Gastrocnemius medialis (tissue), 4 donors: ENCODE measurements at regions not wholly inside any gene's neighbourhood (a gene's known extent, or its start where the extent isn't known, plus 50 kb on each side); places are given as distances from the start of the nearest gene placed in this dataset.

Source experiments
- ATAC-seq, 2 donors: fragments of 150-250 bp; one replicate each; pipeline ENCODE4 v1.9.1; 2016
- DNase-seq, 2 donors: peaks; one replicate each; pipeline ENCODE4 v3.0.0-alpha.2; 2019
- H3K27ac ChIP-seq, 4 donors: fragments of 200-600 bp; sonication (generic); 1 replicate in 1 of 4; 2 replicates in 3 of 4; pipeline ENCODE4 v1.5.1; 2016 to 2018; ENCODE audit warnings: mild to moderate bottlenecking in 2 of 4, moderate library complexity in 1 of 4
- H3K27me3 ChIP-seq, 3 donors: fragments of 200-600 bp; sonication (generic) in 2 of 3; 1 replicate in 1 of 3; 2 replicates in 2 of 3; pipeline versions ENCODE4 v1.5.1 to v1.6.0; 2016 to 2019; ENCODE audit warnings: mild to moderate bottlenecking in 1 of 3, moderate library complexity in 1 of 3
- H3K36me3 ChIP-seq, 2 donors: fragments of 200-600 bp; sonication (generic) in 1 of 2; one replicate each; pipeline ENCODE4 v1.5.1; 2017 to 2018
- H3K4me1 ChIP-seq, 2 donors: fragments of 200-600 bp; sonication (generic) in 1 of 2; one replicate each; pipeline ENCODE4 v1.5.1; 2016 to 2017; ENCODE audit warnings: mild to moderate bottlenecking in 2 of 2
- H3K4me3 ChIP-seq, 4 donors: fragments of 200-600 bp; sonication (generic) in 3 of 4; 1 replicate in 1 of 4; 2 replicates in 3 of 4; pipeline ENCODE4 v1.5.1; 2016 to 2019; ENCODE audit warnings: mild to moderate bottlenecking in 2 of 4
- H3K9me3 ChIP-seq, 3 donors: fragments of 200-600 bp; sonication (generic) in 2 of 3; 1 replicate in 1 of 3; 2 replicates in 2 of 3; pipeline ENCODE4 v1.5.1; 2016 to 2019
- POLR2A ChIP-seq, 2 donors: fragments of 450-650 bp; IDR thresholded peaks; one replicate each; pipeline ENCODE4 v1.6.1; 2017; ENCODE audit warnings: antibody characterized with exemption in 2 of 2, mild to moderate bottlenecking in 2 of 2, moderate library complexity in 2 of 2
- in situ Hi-C, 4 donors: fragments of 200-750 bp; cut with MboI; loops; one replicate each; pipeline versions ENCODE4 v1.15.0 to v1.8.0; 2017; ENCODE audit warnings: low sequenced_read_pairs in 4 of 4
- intact Hi-C: fragments of 100-400 bp; cut with DNase I; formaldehyde crosslinking; loops from one replicate; pipeline ENCODE4 v1.15.1; 2023; ENCODE audit warnings: low total_unique reads
- TF ChIP-seq, protein P1 (sequence below), 5 experiments: fragments of 450-650 bp in 3 of 5; fragments of 200-600 bp in 2 of 5; sonication (generic) in 2 of 5; IDR thresholded peaks in 4 of 5; conservative IDR thresholded peaks in 1 of 5; 1 replicate in 4 of 5; 2 replicates in 1 of 5; pipeline ENCODE4 v1.5.1; 2016 to 2019; ENCODE audit warnings: antibody characterized with exemption in 5 of 5, mild to moderate bottlenecking in 3 of 5, moderate library complexity in 3 of 5

DNA sequence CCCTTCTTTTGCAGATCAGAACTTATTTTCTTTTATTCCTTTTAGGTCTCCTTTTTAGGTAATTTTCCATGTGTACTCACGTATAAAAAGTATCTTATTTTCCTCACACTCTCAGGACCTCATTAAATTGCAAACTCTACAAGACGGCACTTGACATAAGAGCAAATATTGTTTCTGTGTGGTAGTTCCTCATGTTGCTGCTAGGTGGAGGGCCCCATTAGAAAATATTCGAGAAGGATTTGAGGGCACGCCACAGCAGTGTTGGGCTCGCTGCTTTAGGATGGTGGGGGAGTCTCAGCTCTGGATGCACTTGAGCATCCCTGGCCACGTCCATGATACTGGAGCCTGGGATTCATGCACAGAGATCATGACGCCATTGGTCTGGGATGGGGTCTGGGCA is 64.9 kb upstream of the ZFP64 start:
- Histone ChIP-seq H3K4me1 (no peaks in the 10 kb centered on the region), H3K27ac (no peak overlapping the region), H3K27me3 (no peaks in the 10 kb centered on the region), H3K36me3 (no peaks in the 10 kb centered on the region), H3K9me3 (no peaks in the 10 kb centered on the region), H3K4me3 (no peak overlapping the region)
- no peak for ATAC-seq
- DNase-seq = no peak
- intact Hi-C loops = no loop called here
- TF ChIP-seq, protein P1, sequence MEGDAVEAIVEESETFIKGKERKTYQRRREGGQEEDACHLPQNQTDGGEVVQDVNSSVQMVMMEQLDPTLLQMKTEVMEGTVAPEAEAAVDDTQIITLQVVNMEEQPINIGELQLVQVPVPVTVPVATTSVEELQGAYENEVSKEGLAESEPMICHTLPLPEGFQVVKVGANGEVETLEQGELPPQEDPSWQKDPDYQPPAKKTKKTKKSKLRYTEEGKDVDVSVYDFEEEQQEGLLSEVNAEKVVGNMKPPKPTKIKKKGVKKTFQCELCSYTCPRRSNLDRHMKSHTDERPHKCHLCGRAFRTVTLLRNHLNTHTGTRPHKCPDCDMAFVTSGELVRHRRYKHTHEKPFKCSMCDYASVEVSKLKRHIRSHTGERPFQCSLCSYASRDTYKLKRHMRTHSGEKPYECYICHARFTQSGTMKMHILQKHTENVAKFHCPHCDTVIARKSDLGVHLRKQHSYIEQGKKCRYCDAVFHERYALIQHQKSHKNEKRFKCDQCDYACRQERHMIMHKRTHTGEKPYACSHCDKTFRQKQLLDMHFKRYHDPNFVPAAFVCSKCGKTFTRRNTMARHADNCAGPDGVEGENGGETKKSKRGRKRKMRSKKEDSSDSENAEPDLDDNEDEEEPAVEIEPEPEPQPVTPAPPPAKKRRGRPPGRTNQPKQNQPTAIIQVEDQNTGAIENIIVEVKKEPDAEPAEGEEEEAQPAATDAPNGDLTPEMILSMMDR (IDR thresholded peaks at IDR 0.05 in 4 of 5, conservative IDR thresholded peaks at IDR 0.05 in 1 of 5) = no peak
- no peak for TF ChIP-seq POLR2A (IDR thresholded peaks at IDR 0.05)
- in situ Hi-C loops = no loop called here

DNA sequence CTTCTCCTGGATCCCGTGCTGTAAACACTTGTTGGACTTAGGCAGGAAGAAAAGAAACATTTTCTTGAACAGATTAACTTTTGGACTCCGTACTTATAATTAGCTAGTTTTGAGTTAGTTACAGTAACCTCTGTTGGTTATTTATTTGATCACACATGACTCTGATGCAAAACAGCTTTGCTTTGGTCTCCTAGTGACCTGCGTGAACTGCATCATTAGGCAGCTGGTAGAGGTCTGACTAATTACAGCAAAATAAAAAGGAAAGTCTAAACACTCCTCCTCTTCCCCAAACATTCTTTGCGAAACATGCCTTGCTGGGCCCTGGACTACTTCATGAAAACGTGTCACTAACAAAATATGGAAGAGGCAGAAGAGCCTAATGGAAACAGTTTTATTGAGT is 61.1 kb upstream of the ZFP64 start:
- H3K9me3 ChIP-seq = no peaks in the 10 kb centered on the region
- no peak for DNase-seq
- no peak overlapping the region for H3K27ac ChIP-seq
- intact Hi-C loops = no loop called here
- H3K36me3 ChIP-seq = no peaks in the 10 kb centered on the region
- no peak for TF ChIP-seq POLR2A (IDR thresholded peaks at IDR 0.05)
- TF ChIP-seq, protein P1 (IDR thresholded peaks at IDR 0.05 in 4 of 5, conservative IDR thresholded peaks at IDR 0.05 in 1 of 5) = no peak
- H3K4me1 ChIP-seq = no peaks in the 10 kb centered on the region
- in situ Hi-C loops = no loop called here
- no peak overlapping the region for H3K4me3 ChIP-seq
- ATAC-seq = no peak
- H3K27me3 ChIP-seq = no peaks in the 10 kb centered on the region

DNA sequence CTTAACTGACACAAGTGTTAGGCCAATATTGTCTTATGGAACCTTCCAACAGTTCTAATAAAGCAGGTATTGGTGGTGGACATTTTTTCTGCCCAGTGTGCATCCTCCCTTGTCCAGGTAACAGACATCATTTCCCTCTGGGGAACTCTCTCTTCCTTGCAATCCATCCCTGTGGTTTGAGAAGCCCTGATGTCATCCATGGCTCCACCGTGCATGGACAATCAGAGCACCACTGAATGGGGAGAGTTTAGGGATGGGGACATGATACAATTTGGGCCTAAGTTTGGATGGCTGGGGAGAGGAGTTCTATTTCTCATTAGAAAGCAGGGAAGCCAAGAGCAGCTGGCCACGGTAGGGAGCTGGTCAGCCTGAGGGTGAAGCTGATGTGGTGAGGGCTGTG is 60.2 kb upstream of the ZFP64 start:
- no peak for ATAC-seq
- no peak overlapping the region for H3K4me3 ChIP-seq
- intact Hi-C loops = no loop called here
- no peak overlapping the region for H3K27ac ChIP-seq
- no peak for TF ChIP-seq POLR2A (IDR thresholded peaks at IDR 0.05)
- H3K27me3 ChIP-seq = no peaks in the 10 kb centered on the region
- DNase-seq = no peak
- in situ Hi-C loops = no loop called here
- no peaks in the 10 kb centered on the region for H3K36me3 ChIP-seq
- H3K9me3 ChIP-seq = no peaks in the 10 kb centered on the region
- no peaks in the 10 kb centered on the region for H3K4me1 ChIP-seq

DNA sequence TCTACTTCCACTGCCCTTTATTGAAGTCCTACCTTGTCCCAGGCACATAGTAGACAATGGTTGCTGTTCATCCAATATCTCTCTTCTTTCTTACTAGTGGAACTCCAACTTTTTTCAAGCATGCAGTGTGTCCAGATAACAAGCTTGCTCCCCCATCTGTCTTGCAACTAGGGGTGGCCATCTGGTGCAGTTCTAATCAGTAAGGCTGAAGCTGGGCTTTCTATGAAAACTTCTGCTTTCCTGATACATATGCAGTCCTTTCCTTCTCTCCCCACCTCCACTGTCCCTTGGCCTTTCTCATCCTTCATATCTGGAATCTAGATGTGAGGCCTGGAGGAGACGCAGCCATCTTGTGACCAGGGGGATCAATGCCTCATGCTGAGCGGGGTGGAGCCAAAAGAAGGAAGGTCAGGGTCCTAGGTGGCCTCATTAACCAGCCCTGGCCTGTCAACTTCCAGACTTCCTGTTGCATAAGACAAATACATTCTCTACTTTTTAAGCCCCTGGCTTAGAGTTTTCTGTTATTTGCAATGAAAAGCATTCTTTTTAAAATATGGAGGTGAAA is 59.6 kb upstream of the ZFP64 start:
- H3K4me3 ChIP-seq = no peak overlapping the region
- no peak overlapping the region for H3K27ac ChIP-seq
- no peaks in the 10 kb centered on the region for H3K4me1 ChIP-seq
- H3K27me3 ChIP-seq = no peaks in the 10 kb centered on the region
- ATAC-seq (no peak), DNase-seq (no peak)
- no peaks in the 10 kb centered on the region for H3K36me3 ChIP-seq
- H3K9me3 ChIP-seq = no peaks in the 10 kb centered on the region
- intact Hi-C loops (no loop called here), in situ Hi-C loops (no loop called here)
- TF ChIP-seq, protein P1 (IDR thresholded peaks at IDR 0.05 in 4 of 5, conservative IDR thresholded peaks at IDR 0.05 in 1 of 5) = no peak
- no peak for TF ChIP-seq POLR2A (IDR thresholded peaks at IDR 0.05)

DNA sequence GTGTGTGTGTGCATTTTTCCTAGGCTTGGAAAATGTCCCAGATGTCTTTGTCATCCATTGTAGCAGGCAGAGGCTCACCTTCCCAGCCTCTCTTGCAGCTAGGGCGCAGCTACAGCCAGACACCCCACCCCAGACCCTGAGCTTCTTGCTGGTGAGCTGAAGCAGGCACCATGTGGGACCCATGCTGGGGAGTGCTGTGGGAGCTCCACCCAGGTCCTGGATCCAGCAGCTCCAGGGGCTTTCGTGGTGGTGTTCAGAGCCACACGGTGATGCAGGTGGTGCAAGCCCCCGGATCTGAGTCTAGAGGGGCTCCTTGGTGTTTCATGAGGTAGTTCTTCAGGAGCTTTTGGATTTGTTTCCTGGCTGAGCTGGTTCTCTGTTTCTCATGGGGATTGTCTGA is 56.0 kb upstream of the ZFP64 start:
- Histone ChIP-seq H3K4me1 (no peaks in the 10 kb centered on the region), H3K36me3 (no peaks in the 10 kb centered on the region), H3K4me3 (no peak overlapping the region), H3K9me3 (no peaks in the 10 kb centered on the region), H3K27ac (no peak overlapping the region), H3K27me3 (no peaks in the 10 kb centered on the region)
- ATAC-seq (no peak), DNase-seq (no peak)
- intact Hi-C loops = no loop called here
- no peak for TF ChIP-seq POLR2A (IDR thresholded peaks at IDR 0.05)
- TF ChIP-seq, protein P1 (IDR thresholded peaks at IDR 0.05 in 4 of 5, conservative IDR thresholded peaks at IDR 0.05 in 1 of 5) = no peak
- in situ Hi-C loops = no loop called here
